Breast epithelium (tissue), 4 donors: ENCODE measurements at regions not wholly inside any gene's neighbourhood (a gene's known extent, or its start where the extent isn't known, plus 50 kb on each side); places are given as distances from the start of the nearest gene placed in this dataset.

Experiments
- DNase-seq, 2 donors: peaks; one replicate each; pipeline ENCODE4 v3.0.0-alpha.2; 2019; ENCODE audit warnings: low spot score in 2 of 2
- H3K27ac ChIP-seq, 2 donors: fragments of 200-600 bp; sonication (generic) in 1 of 2; one replicate each; pipeline ENCODE4 v1.5.1; 2016 to 2019; ENCODE audit warnings: mild to moderate bottlenecking in 1 of 2
- H3K27me3 ChIP-seq, 2 donors: fragments of 200-600 bp; sonication (generic) in 1 of 2; one replicate each; pipeline versions ENCODE4 v1.5.1 to v1.6.0; 2017 to 2019; ENCODE audit warnings: control low read depth in 1 of 2, mild to moderate bottlenecking in 1 of 2
- H3K36me3 ChIP-seq: fragments of 200-600 bp; one replicate; pipeline ENCODE4 v1.5.1; 2019
- H3K4me1 ChIP-seq, 2 donors: fragments of 200-600 bp; sonication (generic); one replicate each; pipeline ENCODE4 v1.5.1; 2016 to 2019; ENCODE audit warnings: control low read depth in 1 of 2
- H3K4me3 ChIP-seq, 3 donors: fragments of 200-600 bp; sonication (generic); 1 replicate in 2 of 3; 2 replicates in 1 of 3; pipeline ENCODE4 v1.5.1; 2016 to 2019; ENCODE audit warnings: mild to moderate bottlenecking in 3 of 3, moderate library complexity in 2 of 3
- H3K9me3 ChIP-seq, 2 donors: fragments of 200-600 bp; sonication (generic) in 1 of 2; one replicate each; pipeline ENCODE4 v1.5.1; 2016 to 2019; ENCODE audit warnings: control low read depth in 1 of 2
- POLR2A ChIP-seq: fragments of 450-650 bp; IDR thresholded peaks from one replicate; pipeline ENCODE4 v1.6.1; 2016; ENCODE audit warnings: antibody characterized with exemption, mild to moderate bottlenecking, moderate library complexity
- POLR2AphosphoS5 ChIP-seq, 3 donors: sonication (generic); formaldehyde crosslinking; IDR thresholded peaks; one replicate each; pipeline ENCODE4 v1.6.1; 2017; ENCODE audit warnings: antibody characterized with exemption in 3 of 3
- intact Hi-C: fragments of 100-400 bp; cut with DNase I; formaldehyde crosslinking; loops from one replicate; pipeline ENCODE4 v1.15.1; 2023; ENCODE audit warnings: low total_unique reads
- TF ChIP-seq, protein P1 (sequence below), 3 donors: fragments of 450-650 bp; IDR thresholded peaks; one replicate each; pipeline ENCODE4 v1.5.1; 2016 to 2017; ENCODE audit warnings: antibody characterized with exemption in 3 of 3, mild to moderate bottlenecking in 3 of 3, moderate library complexity in 3 of 3

- Histone ChIP-seq H3K27ac (no peak overlapping the region), H3K36me3 (no peaks in the 10 kb centered on the region), H3K27me3 (no peaks in the 10 kb centered on the region), H3K9me3 (no peaks in the 10 kb centered on the region), H3K4me1 (no peaks in the 10 kb centered on the region), H3K4me3 (no peak overlapping the region)
- TF ChIP-seq, protein P1, sequence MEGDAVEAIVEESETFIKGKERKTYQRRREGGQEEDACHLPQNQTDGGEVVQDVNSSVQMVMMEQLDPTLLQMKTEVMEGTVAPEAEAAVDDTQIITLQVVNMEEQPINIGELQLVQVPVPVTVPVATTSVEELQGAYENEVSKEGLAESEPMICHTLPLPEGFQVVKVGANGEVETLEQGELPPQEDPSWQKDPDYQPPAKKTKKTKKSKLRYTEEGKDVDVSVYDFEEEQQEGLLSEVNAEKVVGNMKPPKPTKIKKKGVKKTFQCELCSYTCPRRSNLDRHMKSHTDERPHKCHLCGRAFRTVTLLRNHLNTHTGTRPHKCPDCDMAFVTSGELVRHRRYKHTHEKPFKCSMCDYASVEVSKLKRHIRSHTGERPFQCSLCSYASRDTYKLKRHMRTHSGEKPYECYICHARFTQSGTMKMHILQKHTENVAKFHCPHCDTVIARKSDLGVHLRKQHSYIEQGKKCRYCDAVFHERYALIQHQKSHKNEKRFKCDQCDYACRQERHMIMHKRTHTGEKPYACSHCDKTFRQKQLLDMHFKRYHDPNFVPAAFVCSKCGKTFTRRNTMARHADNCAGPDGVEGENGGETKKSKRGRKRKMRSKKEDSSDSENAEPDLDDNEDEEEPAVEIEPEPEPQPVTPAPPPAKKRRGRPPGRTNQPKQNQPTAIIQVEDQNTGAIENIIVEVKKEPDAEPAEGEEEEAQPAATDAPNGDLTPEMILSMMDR (IDR thresholded peaks at IDR 0.05): no peak
- TF ChIP-seq POLR2A (no peak), POLR2AphosphoS5 (IDR thresholded peaks at IDR 0.05) (no peak)
- intact Hi-C loops: no loop called here
- DNase-seq: no peak
Measured at GRCh38 chr2:120896901-120897300, 161.2 kb downstream of the GLI2 start.

- intact Hi-C loops: no loop called here
- no peaks in the 10 kb centered on the region for H3K9me3 ChIP-seq
- H3K4me1 ChIP-seq: no peaks in the 10 kb centered on the region
- DNase-seq: no peak
- TF ChIP-seq, protein P1 (IDR thresholded peaks at IDR 0.05): no peak
- TF ChIP-seq POLR2A (no peak), POLR2AphosphoS5 (IDR thresholded peaks at IDR 0.05) (no peak)
- H3K27ac ChIP-seq: no peak overlapping the region
- H3K27me3 ChIP-seq: no peaks in the 10 kb centered on the region
- no peaks in the 10 kb centered on the region for H3K36me3 ChIP-seq
- H3K4me3 ChIP-seq: no peak overlapping the region
Measured at GRCh38 chr2:120897399-120897798, 161.7 kb downstream of the GLI2 start.

DNA sequence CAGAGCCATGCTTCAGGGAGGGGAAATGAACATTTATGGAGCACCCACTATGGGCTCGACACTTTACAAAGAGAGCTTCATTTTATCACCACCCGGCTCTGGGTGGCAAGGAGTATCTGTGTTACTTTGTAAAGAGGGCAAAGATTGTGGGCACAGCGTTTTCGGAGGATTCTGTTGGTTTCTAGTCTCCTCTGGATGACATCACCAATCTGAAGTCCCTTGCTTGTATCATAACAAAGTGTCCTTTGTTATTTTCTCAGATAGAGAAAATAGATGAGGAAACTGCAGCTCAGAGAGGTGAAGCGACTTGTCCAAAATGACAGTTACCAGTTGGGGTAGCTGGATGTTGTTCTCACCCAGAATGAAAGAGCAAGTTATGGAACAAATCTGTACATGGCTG, 162.8 kb downstream of the GLI2 start:
- no peaks in the 10 kb centered on the region for H3K27me3 ChIP-seq
- intact Hi-C loops: no loop called here
- H3K36me3 ChIP-seq: no peaks in the 10 kb centered on the region
- no peak overlapping the region for H3K4me3 ChIP-seq
- no peak for TF ChIP-seq POLR2AphosphoS5 (IDR thresholded peaks at IDR 0.05)
- no peak for TF ChIP-seq POLR2A
- no peak overlapping the region for H3K27ac ChIP-seq
- no peaks in the 10 kb centered on the region for H3K4me1 ChIP-seq
- H3K9me3 ChIP-seq: no peaks in the 10 kb centered on the region
- no peak for DNase-seq

- Histone ChIP-seq H3K36me3 (no peaks in the 10 kb centered on the region), H3K4me3 (no peak overlapping the region), H3K27me3 (no peaks in the 10 kb centered on the region), H3K4me1 (no peaks in the 10 kb centered on the region), H3K27ac (no peak overlapping the region), H3K9me3 (no peaks in the 10 kb centered on the region)
- no peak for DNase-seq
- intact Hi-C loops: no loop called here
- TF ChIP-seq POLR2AphosphoS5 (IDR thresholded peaks at IDR 0.05) (no peak), POLR2A (no peak)
- TF ChIP-seq, protein P1 (IDR thresholded peaks at IDR 0.05): no peak
Measured at GRCh38 chr2:120898961-120899750, 163.5 kb downstream of the GLI2 start.

GRCh38 chr2:120899771-120900170, 164.1 kb downstream of the GLI2 start:
- no peak for TF ChIP-seq POLR2AphosphoS5 (IDR thresholded peaks at IDR 0.05)
- TF ChIP-seq, protein P1 (IDR thresholded peaks at IDR 0.05): no peak
- TF ChIP-seq POLR2A: no peak
- intact Hi-C loops: no loop called here

More at GRCh38 chr2:120899771-120900170, 164.1 kb downstream of the GLI2 start:
- Histone ChIP-seq H3K27me3 (no peaks in the 10 kb centered on the region), H3K4me3 (no peak overlapping the region), H3K36me3 (no peaks in the 10 kb centered on the region), H3K27ac (no peak overlapping the region), H3K9me3 (no peaks in the 10 kb centered on the region), H3K4me1 (no peaks in the 10 kb centered on the region)
- DNase-seq: no peak
